DND-41 (cell line): ENCODE measurements at regions not wholly inside any gene's neighbourhood (a gene's known extent, or its start where the extent isn't known, plus 50 kb on each side); places are given as distances from the start of the nearest gene placed in this dataset.

Experiments used
- ATAC-seq: fragments of 200-7000 bp; cut with Tn5 transposase; 3 replicates; pipeline ENCODE4 v1.9.1; 2021; ENCODE audit warnings: low read depth; ENCODE audit not compliant: insufficient read depth
- DNase-seq: peaks from one replicate; pipeline ENCODE4 v3.0.0-alpha.2; 2020
- H2AFZ ChIP-seq: 2 replicates; pipeline ENCODE4 v1.6.0; 2012; ENCODE audit warnings: low read depth, low read length
- H3K27ac ChIP-seq: 2 replicates; pipeline ENCODE4 v1.5.1; 2012; ENCODE audit warnings: low read length, inconsistent platforms
- H3K27me3 ChIP-seq: fragments of 200-600 bp; sonication (generic); 2 replicates; pipeline ENCODE4 v1.6.0; 2012; ENCODE audit warnings: low read length, mild to moderate bottlenecking, inconsistent platforms; ENCODE audit not compliant: insufficient read depth, poor library complexity
- H3K36me3 ChIP-seq: 2 replicates; pipeline ENCODE4 v1.5.1; 2012; ENCODE audit warnings: low read length, inconsistent platforms; ENCODE audit not compliant: insufficient read depth
- H3K4me1 ChIP-seq: 2 replicates; pipeline ENCODE4 v1.5.1; 2012; ENCODE audit warnings: mild to moderate bottlenecking, low read length; ENCODE audit not compliant: insufficient read depth
- H3K4me2 ChIP-seq: 2 replicates; pipeline ENCODE4 v1.6.0; 2012; ENCODE audit warnings: mild to moderate bottlenecking, moderate library complexity, low read length, inconsistent platforms; ENCODE audit not compliant: insufficient read depth
- H3K4me3 ChIP-seq, 2 experiments: fragments of 200-600 bp in 1 of 2; shearing (Covaris generic) in 1 of 2; 2 replicates each; pipeline ENCODE4 v1.5.1; 2012 to 2016; ENCODE audit warnings: inconsistent platforms in 2 of 2, low read length in 2 of 2, mild to moderate bottlenecking in 2 of 2, low read depth in 1 of 2, moderate library complexity in 1 of 2
- H3K79me2 ChIP-seq: 2 replicates; pipeline ENCODE4 v1.6.0; 2012; ENCODE audit warnings: low read length, inconsistent platforms; ENCODE audit not compliant: insufficient read depth
- H3K9ac ChIP-seq: 2 replicates; pipeline ENCODE4 v1.6.0; 2012; ENCODE audit warnings: low read depth, mild to moderate bottlenecking, inconsistent platforms, low read length, moderate library complexity
- H3K9me3 ChIP-seq: 2 replicates; pipeline ENCODE4 v1.5.1; 2012; ENCODE audit warnings: low read length, moderate library complexity, mild to moderate bottlenecking, inconsistent platforms; ENCODE audit not compliant: insufficient read depth, severe bottlenecking
- H4K20me1 ChIP-seq: 2 replicates; pipeline ENCODE4 v1.6.0; 2012; ENCODE audit warnings: low read length; ENCODE audit not compliant: insufficient read depth
- CTCF ChIP-seq: IDR thresholded peaks from 2 replicates; pipeline ENCODE4 v1.5.1; 2012; ENCODE audit warnings: borderline replicate concordance, low read length, moderate library complexity, mild to moderate bottlenecking; ENCODE audit not compliant: poor library complexity, severe bottlenecking; ENCODE audit errors: extremely low read depth
- EZH2 ChIP-seq: IDR thresholded peaks from 3 replicates; pipeline ENCODE4 v1.6.1; 2012; ENCODE audit warnings: borderline replicate concordance, low read depth, mild to moderate bottlenecking, moderate library complexity, low read length, inconsistent platforms; ENCODE audit not compliant: severe bottlenecking

- Histone ChIP-seq H3K9ac (no peak overlapping the region), H4K20me1 (no peaks in the 10 kb centered on the region), H3K9me3 (no peaks in the 10 kb centered on the region), H3K4me3 (no peak overlapping the region), H3K36me3 (no peaks in the 10 kb centered on the region), H3K27me3 (no peaks in the 10 kb centered on the region), H3K27ac (no peak overlapping the region), H3K4me2 (no peak overlapping the region), H2AFZ (no peak overlapping the region), H3K4me1 (no peaks in the 10 kb centered on the region), H3K79me2 (no peaks in the 10 kb centered on the region)
- TF ChIP-seq CTCF (no peak), EZH2 (no peak)
- DNase-seq = no peak
- ATAC-seq = no peak
Measured at GRCh38 chr7:156579566-156579965, 61.0 kb upstream of the RNF32 start.

- no peak for DNase-seq
- Histone ChIP-seq H3K9ac (no peak overlapping the region), H3K27me3 (no peaks in the 10 kb centered on the region), H4K20me1 (no peaks in the 10 kb centered on the region), H2AFZ (no peak overlapping the region), H3K27ac (no peak overlapping the region), H3K79me2 (no peaks in the 10 kb centered on the region), H3K4me3 (no peak overlapping the region), H3K4me1 (no peaks in the 10 kb centered on the region), H3K36me3 (no peaks in the 10 kb centered on the region), H3K9me3 (no peaks in the 10 kb centered on the region), H3K4me2 (no peak overlapping the region)
- TF ChIP-seq CTCF (no peak), EZH2 (no peak)
- no peak for ATAC-seq
Measured at GRCh38 chr7:156578978-156579430, 61.6 kb upstream of the RNF32 start.

GRCh38 chr7:156578578-156578940, 62.0 kb upstream of the RNF32 start:
- Histone ChIP-seq H3K4me1 (no peaks in the 10 kb centered on the region), H3K9ac (no peak overlapping the region), H3K36me3 (no peaks in the 10 kb centered on the region), H3K27ac (no peak overlapping the region), H3K4me2 (no peak overlapping the region), H2AFZ (no peak overlapping the region), H3K27me3 (no peaks in the 10 kb centered on the region), H4K20me1 (no peaks in the 10 kb centered on the region), H3K9me3 (no peaks in the 10 kb centered on the region), H3K4me3 (no peak overlapping the region), H3K79me2 (no peaks in the 10 kb centered on the region)
- DNase-seq (no peak), ATAC-seq (no peak)
- TF ChIP-seq CTCF (no peak), EZH2 (no peak)
